ENCODE measurements at regions not wholly inside any gene's neighbourhood (a gene's known extent, or its start where the extent isn't known, plus 50 kb on each side); places are given as distances from the start of the nearest gene placed in this dataset.

- Histone ChIP-seq H3K36me3 (no peaks in the 10 kb centered on the region), H3K9me3 (no peaks in the 10 kb centered on the region), H3K4me1 (no peaks in the 10 kb centered on the region), H3K4me3 (no peak overlapping the region), H3K27ac (no peak overlapping the region), H3K27me3 (no peaks in the 10 kb centered on the region)
- no peak for DNase-seq (ENCODE audit: low spot score in 2 of 2)
- TF ChIP-seq POLR2AphosphoS5 (IDR thresholded peaks at IDR 0.05), result no peak
- TF ChIP-seq, protein P1, sequence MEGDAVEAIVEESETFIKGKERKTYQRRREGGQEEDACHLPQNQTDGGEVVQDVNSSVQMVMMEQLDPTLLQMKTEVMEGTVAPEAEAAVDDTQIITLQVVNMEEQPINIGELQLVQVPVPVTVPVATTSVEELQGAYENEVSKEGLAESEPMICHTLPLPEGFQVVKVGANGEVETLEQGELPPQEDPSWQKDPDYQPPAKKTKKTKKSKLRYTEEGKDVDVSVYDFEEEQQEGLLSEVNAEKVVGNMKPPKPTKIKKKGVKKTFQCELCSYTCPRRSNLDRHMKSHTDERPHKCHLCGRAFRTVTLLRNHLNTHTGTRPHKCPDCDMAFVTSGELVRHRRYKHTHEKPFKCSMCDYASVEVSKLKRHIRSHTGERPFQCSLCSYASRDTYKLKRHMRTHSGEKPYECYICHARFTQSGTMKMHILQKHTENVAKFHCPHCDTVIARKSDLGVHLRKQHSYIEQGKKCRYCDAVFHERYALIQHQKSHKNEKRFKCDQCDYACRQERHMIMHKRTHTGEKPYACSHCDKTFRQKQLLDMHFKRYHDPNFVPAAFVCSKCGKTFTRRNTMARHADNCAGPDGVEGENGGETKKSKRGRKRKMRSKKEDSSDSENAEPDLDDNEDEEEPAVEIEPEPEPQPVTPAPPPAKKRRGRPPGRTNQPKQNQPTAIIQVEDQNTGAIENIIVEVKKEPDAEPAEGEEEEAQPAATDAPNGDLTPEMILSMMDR (IDR thresholded peaks at IDR 0.05), result no peak
- no peak for TF ChIP-seq POLR2A (IDR thresholded peaks at IDR 0.05)
- intact Hi-C loops (cut with DNase I; ENCODE audit: low total_unique reads), result no loop called here
These were observed 368.5 kb upstream of the SPTLC3 start for GRCh38 chr20:12640251-12640650.

DNA sequence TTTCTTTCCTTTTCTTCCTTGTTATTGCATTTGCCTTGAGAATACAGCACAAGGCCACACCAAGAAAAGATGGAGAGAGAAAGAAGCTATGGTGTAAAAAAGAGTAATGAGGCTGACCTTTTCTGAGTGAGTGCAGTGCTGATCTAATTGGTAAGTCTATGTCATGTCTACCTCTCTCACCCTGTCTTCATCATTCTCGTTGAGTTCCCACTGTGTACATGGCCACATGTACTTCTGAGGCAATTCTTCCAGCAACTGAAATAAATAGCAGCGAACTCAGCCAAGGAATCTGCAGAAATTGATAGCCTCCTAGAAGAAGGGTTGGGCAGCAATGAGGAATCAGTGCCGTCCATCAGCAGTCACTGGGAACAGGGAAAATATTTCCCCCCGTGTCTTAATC lies 367.2 kb upstream of the SPTLC3 start:
- Histone ChIP-seq H3K36me3 (no peaks in the 10 kb centered on the region), H3K9me3 (no peaks in the 10 kb centered on the region), H3K4me1 (no peaks in the 10 kb centered on the region), H3K4me3 (no peak overlapping the region), H3K27ac (no peak overlapping the region), H3K27me3 (no peaks in the 10 kb centered on the region)
- no peak for TF ChIP-seq POLR2AphosphoS5 (IDR thresholded peaks at IDR 0.05)
- TF ChIP-seq POLR2A (IDR thresholded peaks at IDR 0.05), result no peak
- TF ChIP-seq, protein P1 (IDR thresholded peaks at IDR 0.05), result no peak
- DNase-seq (ENCODE audit: low spot score in 2 of 2), result no peak
- intact Hi-C loops (cut with DNase I; ENCODE audit: low total_unique reads), result no loop called here

GRCh38 chr20:12644461-12644860 lies 364.3 kb upstream of the SPTLC3 start:
- no peak for DNase-seq (ENCODE audit: low spot score in 2 of 2)
- no peaks in the 10 kb centered on the region for H3K36me3 ChIP-seq
- H3K27me3 ChIP-seq, result no peaks in the 10 kb centered on the region
- no peaks in the 10 kb centered on the region for H3K9me3 ChIP-seq
- no peak overlapping the region for H3K27ac ChIP-seq
- TF ChIP-seq POLR2A (IDR thresholded peaks at IDR 0.05) (no peak), POLR2AphosphoS5 (IDR thresholded peaks at IDR 0.05) (no peak)
- TF ChIP-seq, protein P1 (IDR thresholded peaks at IDR 0.05), result no peak
- no peak overlapping the region for H3K4me3 ChIP-seq
- intact Hi-C loops (cut with DNase I; ENCODE audit: low total_unique reads), result no loop called here
- H3K4me1 ChIP-seq, result no peaks in the 10 kb centered on the region

GRCh38 chr20:12649234-12649633 lies 359.5 kb upstream of the SPTLC3 start:
- no peak overlapping the region for H3K27ac ChIP-seq
- no peaks in the 10 kb centered on the region for H3K27me3 ChIP-seq
- H3K9me3 ChIP-seq, result no peaks in the 10 kb centered on the region
- TF ChIP-seq POLR2A (IDR thresholded peaks at IDR 0.05) (no peak), POLR2AphosphoS5 (IDR thresholded peaks at IDR 0.05) (no peak)
- TF ChIP-seq, protein P1 (IDR thresholded peaks at IDR 0.05), result no peak
- no peaks in the 10 kb centered on the region for H3K4me1 ChIP-seq
- H3K36me3 ChIP-seq, result no peaks in the 10 kb centered on the region
- DNase-seq (ENCODE audit: low spot score in 2 of 2), result no peak
- intact Hi-C loops (cut with DNase I; ENCODE audit: low total_unique reads), result no loop called here
- H3K4me3 ChIP-seq, result no peak overlapping the region

DNA sequence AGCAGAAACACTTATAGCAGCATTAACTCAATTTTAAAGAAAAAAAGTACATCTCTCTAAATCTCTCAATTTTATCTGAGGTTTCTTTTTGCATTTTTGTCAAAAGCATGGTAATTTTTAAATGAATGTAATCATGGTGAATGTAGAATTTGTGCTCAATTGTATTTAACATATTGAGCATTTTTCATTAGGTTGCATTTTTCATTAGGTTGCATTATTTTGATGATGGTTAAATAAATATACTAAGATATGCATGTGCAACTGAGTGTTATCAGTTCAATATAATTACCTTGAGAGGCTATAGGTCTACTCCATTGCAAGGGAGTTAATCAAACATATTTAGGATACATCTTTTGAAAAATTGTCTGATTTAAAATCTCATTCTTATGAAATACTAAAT lies 355.1 kb upstream of the SPTLC3 start:
- H3K36me3 ChIP-seq, result no peaks in the 10 kb centered on the region
- intact Hi-C loops (cut with DNase I; ENCODE audit: low total_unique reads), result no loop called here
- no peaks in the 10 kb centered on the region for H3K4me1 ChIP-seq
- H3K9me3 ChIP-seq, result no peaks in the 10 kb centered on the region
- no peaks in the 10 kb centered on the region for H3K27me3 ChIP-seq
- no peak for DNase-seq (ENCODE audit: low spot score in 2 of 2)
- TF ChIP-seq, protein P1 (IDR thresholded peaks at IDR 0.05), result no peak
- no peak for TF ChIP-seq POLR2A (IDR thresholded peaks at IDR 0.05)
- no peak overlapping the region for H3K27ac ChIP-seq
- H3K4me3 ChIP-seq, result no peak overlapping the region
